NK-92 treated with Interleukin-12 subunit alpha and Interleukin-12 subunit beta, amount 100 ng/mL, for 24 hours (cell line): ENCODE measurements at regions not wholly inside any gene's neighbourhood (a gene's known extent, or its start where the extent isn't known, plus 50 kb on each side); places are given as distances from the start of the nearest gene placed in this dataset.

ENCODE experiments used
- DNase-seq: peaks from one replicate; lab custom pipeline; 2025; lab: John Stamatoyannopoulos, UW

DNA sequence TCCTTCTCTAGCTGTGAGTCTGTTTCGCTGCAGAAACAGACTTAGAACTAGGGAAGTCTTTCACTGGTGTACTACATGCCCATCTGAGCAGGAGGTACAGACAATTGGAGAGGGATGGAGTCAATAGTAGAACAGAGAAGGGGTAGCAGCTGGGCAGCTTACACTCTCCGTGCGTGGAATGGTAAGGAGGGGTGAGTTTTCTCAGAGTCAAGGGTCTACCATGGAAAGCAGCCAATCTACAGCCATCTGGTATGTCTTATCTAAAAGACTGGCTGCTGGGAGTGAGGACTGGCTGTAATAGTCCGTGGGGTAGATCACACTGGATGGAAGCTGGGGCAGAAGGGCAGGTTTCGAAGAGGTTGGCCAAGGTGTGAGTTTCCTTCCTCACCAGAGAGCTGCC, 137.3 kb upstream of the TENM4 start:
- DNase-seq: no peak

DNA sequence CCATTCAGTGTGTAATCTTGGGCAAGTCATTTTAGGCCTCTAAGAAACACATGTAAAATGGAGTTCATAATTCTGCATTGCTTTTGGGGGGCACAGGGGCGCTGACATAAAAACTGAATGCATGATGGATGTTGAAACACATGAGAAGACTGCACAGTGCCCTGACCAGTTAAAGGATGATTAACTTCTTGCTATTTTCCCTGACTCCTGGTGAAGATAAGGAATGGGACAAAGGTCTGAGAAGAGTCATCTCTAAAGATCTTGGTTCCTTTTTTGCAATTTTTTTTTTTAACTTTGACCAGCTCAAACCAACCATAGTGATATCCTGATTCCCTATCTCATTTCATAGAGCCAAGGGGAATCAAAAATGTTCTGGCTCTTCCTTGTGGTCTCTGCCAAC, 134.9 kb upstream of the TENM4 start:
- no peak for DNase-seq

DNA sequence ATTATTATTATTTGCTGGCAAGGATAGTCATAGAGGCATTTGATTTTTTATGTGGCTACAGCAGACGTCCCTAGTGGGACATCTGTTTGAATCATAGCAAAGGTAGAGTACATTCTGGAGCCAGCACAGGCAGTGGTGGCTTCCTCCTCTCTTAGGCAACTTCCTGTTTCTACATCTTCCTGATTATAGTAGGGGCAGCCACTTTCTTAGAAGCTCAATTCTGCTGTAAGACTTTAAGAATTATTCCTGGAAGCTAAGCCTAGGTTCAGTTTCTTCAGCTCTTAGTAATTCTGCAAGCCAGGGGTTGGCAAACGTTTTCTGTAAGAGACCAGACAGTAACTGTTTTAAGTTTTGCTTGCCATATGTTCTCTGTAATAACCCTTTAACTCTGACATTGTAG, 129.3 kb upstream of the TENM4 start:
- no peak for DNase-seq

GRCh38 chr11:79564288-79564925, 123.6 kb upstream of the TENM4 start:
- no peak for DNase-seq

DNA sequence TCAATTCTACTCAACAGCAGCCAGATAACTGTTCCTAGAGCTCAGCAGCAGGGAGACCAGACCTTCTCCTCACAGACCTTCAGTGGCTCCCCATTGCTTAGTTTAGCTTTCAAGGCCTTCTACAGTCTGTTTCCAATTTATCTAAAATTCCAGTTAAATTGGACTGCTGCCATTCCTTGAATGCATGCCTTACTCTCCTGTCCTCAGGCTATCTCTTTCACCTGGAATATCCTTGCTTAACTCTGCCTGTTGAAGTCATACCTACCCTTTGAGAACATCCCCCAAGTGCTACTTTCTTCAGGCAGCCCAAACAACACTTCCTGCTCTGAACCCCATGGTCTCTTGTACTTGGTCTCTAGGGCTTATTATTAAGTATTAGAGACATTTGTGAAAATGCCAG, 120.7 kb upstream of the TENM4 start:
- DNase-seq: no peak

DNA sequence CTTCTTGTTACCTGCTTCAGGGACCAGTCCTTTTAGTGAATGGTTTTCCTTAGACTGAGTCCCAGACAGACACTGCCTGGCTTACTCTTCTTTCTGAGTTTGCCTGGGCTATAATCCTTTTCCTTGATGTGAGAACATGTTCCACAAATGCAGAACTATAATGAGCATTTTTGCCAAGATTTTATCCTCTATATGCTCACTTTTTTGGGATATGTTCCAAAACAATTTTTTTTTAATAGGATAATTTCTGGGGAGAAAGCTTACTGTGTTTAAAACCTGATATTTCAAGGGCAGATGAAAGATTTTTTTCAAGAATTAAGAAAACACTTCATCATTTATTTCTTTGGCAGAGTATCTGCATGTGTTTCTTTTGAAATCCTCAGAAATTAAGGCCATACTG, 110.0 kb upstream of the TENM4 start:
- no peak for DNase-seq

GRCh38 chr11:79547256-79547655, 106.4 kb upstream of the TENM4 start:
- no peak for DNase-seq

GRCh38 chr11:79546351-79546750, 105.5 kb upstream of the TENM4 start:
- DNase-seq: no peak

GRCh38 chr11:79544361-79544760, 103.5 kb upstream of the TENM4 start:
- no peak for DNase-seq

- no peak for DNase-seq
Measured at GRCh38 chr11:79543101-79543500, 102.3 kb upstream of the TENM4 start.

DNA sequence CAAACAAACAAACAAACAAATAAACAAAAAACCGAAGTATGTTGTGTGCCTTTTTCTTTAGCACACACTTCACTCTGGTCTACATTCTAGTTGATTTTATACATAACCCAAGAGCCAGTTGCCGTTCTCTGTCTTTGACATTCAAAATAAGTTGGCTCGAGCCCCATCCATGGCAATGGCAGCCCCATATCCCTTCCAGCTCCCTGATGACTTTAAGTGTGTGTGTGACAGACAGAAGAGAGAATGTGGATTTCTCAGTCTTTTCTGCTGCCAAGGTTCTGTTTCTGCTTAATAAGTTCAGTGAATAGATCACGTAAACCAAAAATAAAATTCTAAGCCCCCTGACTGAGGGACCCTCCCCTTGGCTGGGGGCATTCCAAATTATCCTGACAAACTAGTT, 100.6 kb upstream of the TENM4 start:
- no peak for DNase-seq

DNA sequence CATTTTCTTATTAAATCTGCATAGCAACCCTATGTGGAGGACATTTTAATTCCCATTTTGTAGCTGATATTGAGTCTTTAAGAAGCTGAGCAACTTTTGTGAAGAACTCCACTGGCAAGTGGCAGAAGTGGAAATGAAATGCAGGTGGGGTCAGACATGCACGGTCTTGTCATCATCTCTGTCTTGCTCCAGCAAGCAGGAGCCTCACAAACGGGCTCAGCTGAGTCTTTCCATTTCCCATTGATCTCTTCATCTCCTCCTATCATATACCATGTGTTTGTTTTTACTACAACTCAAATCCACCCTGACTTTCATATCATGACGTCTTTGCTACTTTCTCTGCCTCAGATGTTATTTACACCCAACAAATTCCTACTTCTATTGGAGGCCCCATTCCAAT, 97.9 kb upstream of the TENM4 start:
- DNase-seq: no peak

GRCh38 chr11:79536155-79536917, 95.5 kb upstream of the TENM4 start:
- no peak for DNase-seq

- no peak for DNase-seq
Measured at GRCh38 chr11:79535606-79536005, 94.8 kb upstream of the TENM4 start.

GRCh38 chr11:79525257-79525656, 84.4 kb upstream of the TENM4 start:
- DNase-seq: no peak

DNA sequence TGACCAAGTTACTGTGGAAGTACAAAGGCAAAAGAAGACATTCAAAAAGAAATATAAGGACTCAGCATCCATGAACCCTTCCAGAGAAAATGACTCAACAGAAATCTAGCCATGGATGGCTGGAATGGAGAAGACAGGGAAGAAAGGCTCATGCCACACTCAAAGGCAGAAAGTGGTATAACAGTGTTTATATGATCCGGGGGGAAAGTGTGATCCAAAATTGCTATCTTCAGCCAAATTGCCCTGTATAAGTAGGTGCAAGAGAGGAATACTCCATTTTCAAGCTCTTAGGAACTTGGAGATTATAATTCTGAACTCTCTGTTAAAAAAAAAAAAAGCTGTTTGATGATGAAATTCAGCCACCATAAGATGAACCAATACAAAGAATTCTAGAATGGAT, 81.8 kb upstream of the TENM4 start:
- DNase-seq: no peak

GRCh38 chr11:79520086-79520485, 79.3 kb upstream of the TENM4 start:
- no peak for DNase-seq

DNA sequence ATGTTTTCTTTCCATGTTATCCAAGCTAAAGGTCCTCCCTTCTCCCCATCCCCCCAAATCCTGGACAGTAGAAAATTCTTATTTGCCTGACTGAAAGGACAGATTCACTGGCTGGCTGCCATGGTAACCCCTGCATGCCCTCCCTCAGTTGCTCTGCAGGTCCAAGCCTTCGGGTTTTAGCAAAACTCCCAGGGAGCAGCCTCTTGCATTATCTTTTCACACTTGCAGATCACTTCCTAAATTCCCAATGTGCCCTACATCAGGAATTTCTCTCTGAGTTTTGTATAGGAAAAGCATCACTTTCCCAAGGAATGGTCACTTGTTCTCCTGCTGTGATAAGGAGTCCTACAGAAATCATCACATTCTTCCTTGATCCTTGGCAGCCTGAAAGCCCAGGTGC, 75.0 kb upstream of the TENM4 start:
- no peak for DNase-seq

GRCh38 chr11:79514695-79515094, 73.9 kb upstream of the TENM4 start:
- no peak for DNase-seq

GRCh38 chr11:79514290-79514689, 73.5 kb upstream of the TENM4 start:
- no peak for DNase-seq

GRCh38 chr11:79512706-79513469, 72.1 kb upstream of the TENM4 start:
- DNase-seq: no peak

DNA sequence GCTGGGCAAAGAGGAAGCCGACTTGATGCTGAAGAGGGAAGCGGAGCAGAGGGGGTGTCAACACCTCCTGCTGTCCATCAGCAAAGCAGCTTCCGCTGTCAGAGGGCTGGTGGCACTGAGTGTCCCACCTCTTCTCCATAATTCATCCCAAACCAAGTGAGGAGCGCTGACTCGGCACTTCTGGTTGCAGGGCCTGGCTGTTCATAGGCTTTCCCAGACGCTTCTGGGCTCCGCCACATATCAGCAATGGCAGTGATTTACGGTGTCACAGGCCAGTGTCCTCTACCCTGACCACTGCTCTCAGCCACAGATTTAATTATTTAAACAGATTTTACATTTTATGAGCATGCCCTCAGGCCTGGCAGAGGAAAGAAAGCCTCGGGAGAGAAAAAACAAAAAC, 70.1 kb upstream of the TENM4 start:
- DNase-seq: no peak

- no peak for DNase-seq
Measured at GRCh38 chr11:79508461-79508860, 67.6 kb upstream of the TENM4 start.
